RWPE2 (cell line): ENCODE measurements at regions not wholly inside any gene's neighbourhood (a gene's known extent, or its start where the extent isn't known, plus 50 kb on each side); places are given as distances from the start of the nearest gene placed in this dataset.

Experiments
- ATAC-seq: fragments of 200-7000 bp; cut with Tn5 transposase; 3 replicates; pipeline ENCODE4 v1.9.1; 2021; ENCODE audit warnings: low read depth
- DNase-seq: peaks from one replicate; pipeline ENCODE4 v3.0.0-alpha.2; 2020; ENCODE audit warnings: low spot score
- H3K27ac ChIP-seq: fragments of 450-650 bp; 2 replicates; pipeline ENCODE4 v1.5.1; 2017; ENCODE audit warnings: mild to moderate bottlenecking; ENCODE audit not compliant: poor library complexity, severe bottlenecking
- H3K27me3 ChIP-seq: fragments of 250-450 bp; sonication (Bioruptor Pico); 2 replicates; pipeline ENCODE4 v1.5.1; 2021; ENCODE audit warnings: mild to moderate bottlenecking, moderate library complexity; ENCODE audit not compliant: insufficient read depth, poor library complexity, severe bottlenecking
- H3K36me3 ChIP-seq: fragments of 250-450 bp; sonication (Bioruptor Pico); 2 replicates; pipeline ENCODE4 v1.5.1; 2020; ENCODE audit warnings: low read depth, mild to moderate bottlenecking, moderate library complexity
- H3K4me1 ChIP-seq: fragments of 250-450 bp; sonication (Bioruptor Pico); 2 replicates; pipeline ENCODE4 v1.5.1; 2021; ENCODE audit warnings: mild to moderate bottlenecking, moderate library complexity; ENCODE audit not compliant: insufficient read depth, poor library complexity, severe bottlenecking
- H3K4me3 ChIP-seq: fragments of 250-450 bp; sonication (Bioruptor Pico); 2 replicates; pipeline ENCODE4 v1.5.1; 2021; ENCODE audit warnings: mild to moderate bottlenecking, moderate library complexity; ENCODE audit not compliant: severe bottlenecking
- H3K9me3 ChIP-seq: fragments of 250-450 bp; sonication (Bioruptor Pico); 2 replicates; pipeline ENCODE4 v1.5.1; 2021; ENCODE audit warnings: mild to moderate bottlenecking, moderate library complexity; ENCODE audit not compliant: severe bottlenecking
- CTCF ChIP-seq: fragments of 450-650 bp; IDR thresholded peaks from one replicate; pipeline ENCODE4 v1.5.1; 2017; ENCODE audit warnings: mild to moderate bottlenecking, moderate library complexity; ENCODE audit not compliant: poor library complexity, severe bottlenecking

- DNase-seq, result no peak
- no peak for TF ChIP-seq CTCF
- no peak for ATAC-seq
- no peaks in the 10 kb centered on the region for H3K4me1 ChIP-seq
- H3K27me3 ChIP-seq, result peaks cover 13% of the 10 kb centered on the region
- H3K4me3 ChIP-seq, result no peak overlapping the region
- H3K9me3 ChIP-seq, result no peaks in the 10 kb centered on the region
- no peaks in the 10 kb centered on the region for H3K36me3 ChIP-seq
- H3K27ac ChIP-seq, result no peak overlapping the region
These were observed 384.0 kb upstream of the RORA start for GRCh38 chr15:61613138-61613537.

GRCh38 chr15:61612111-61612510 is 383.0 kb upstream of the RORA start:
- no peaks in the 10 kb centered on the region for H3K4me1 ChIP-seq
- H3K27me3 ChIP-seq, result peaks cover 18% of the 10 kb centered on the region
- H3K9me3 ChIP-seq, result no peaks in the 10 kb centered on the region
- H3K36me3 ChIP-seq, result no peaks in the 10 kb centered on the region
- no peak overlapping the region for H3K4me3 ChIP-seq
- TF ChIP-seq CTCF, result no peak
- no peak for ATAC-seq
- no peak for DNase-seq
- no peak overlapping the region for H3K27ac ChIP-seq

- DNase-seq, result no peak
- no peak for ATAC-seq
- Histone ChIP-seq H3K27ac (no peak overlapping the region), H3K4me1 (no peaks in the 10 kb centered on the region), H3K36me3 (no peaks in the 10 kb centered on the region), H3K9me3 (no peaks in the 10 kb centered on the region), H3K4me3 (no peak overlapping the region), H3K27me3 (peaks cover 12% of the 10 kb centered on the region)
- TF ChIP-seq CTCF, result no peak
These were observed 376.2 kb upstream of the RORA start for GRCh38 chr15:61605343-61605742.

GRCh38 chr15:61598655-61599054 is 369.6 kb upstream of the RORA start:
- H3K27ac ChIP-seq, result no peak overlapping the region
- DNase-seq (no peak), ATAC-seq (no peak)
- no peaks in the 10 kb centered on the region for H3K4me1 ChIP-seq
- H3K4me3 ChIP-seq, result no peak overlapping the region
- no peaks in the 10 kb centered on the region for H3K36me3 ChIP-seq
- TF ChIP-seq CTCF, result no peak
- peaks cover 41% of the 10 kb centered on the region for H3K27me3 ChIP-seq
- no peaks in the 10 kb centered on the region for H3K9me3 ChIP-seq

GRCh38 chr15:61584410-61584809 is 355.3 kb upstream of the RORA start:
- Histone ChIP-seq H3K27ac (no peak overlapping the region), H3K4me1 (no peaks in the 10 kb centered on the region), H3K27me3 (peaks cover 14% of the 10 kb centered on the region), H3K36me3 (no peaks in the 10 kb centered on the region), H3K9me3 (no peaks in the 10 kb centered on the region), H3K4me3 (no peak overlapping the region)
- TF ChIP-seq CTCF, result no peak
- no peak for DNase-seq
- ATAC-seq, result 0 out of 3 replicates have a peak, but pooled peaks have one; percentile 36
